ENCODE measurements at regions not wholly inside any gene's neighbourhood (a gene's known extent, or its start where the extent isn't known, plus 50 kb on each side); places are given as distances from the start of the nearest gene placed in this dataset.

DNA sequence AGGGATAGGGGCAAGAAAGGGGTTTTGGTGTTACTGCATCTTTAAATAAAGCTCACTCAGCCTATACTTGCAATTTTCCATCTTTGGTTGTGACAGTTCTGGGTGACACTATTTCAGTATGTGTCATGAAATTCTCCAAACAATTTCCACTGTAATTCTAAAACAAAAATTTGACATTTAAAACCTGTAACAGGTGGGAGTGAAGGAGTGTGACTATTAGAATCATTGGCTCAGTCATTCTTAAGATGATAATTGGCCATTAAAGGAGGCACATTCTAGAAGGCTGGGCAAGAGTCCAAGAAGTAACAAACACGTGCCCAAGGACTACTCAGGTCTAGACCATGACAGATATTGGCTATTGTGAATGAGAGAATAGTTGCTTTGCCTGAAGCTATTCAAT, 153.3 kb upstream of the ARG1 start:
- Mint-ChIP-seq H3K27ac (no peak overlapping the region), H3K27me3 (ENCODE audit: low read depth) (peaks cover 18% of the 10 kb centered on the region; the same call in 1 of the 2 replicates), H3K9me3 (peaks cover 11% of the 10 kb centered on the region), H3K4me1 (peaks cover 11% of the 10 kb centered on the region), H3K4me3 (no peak overlapping the region), H3K36me3 (no peaks in the 10 kb centered on the region)
- ChIA-PET CTCF (no interaction called here), POLR2A (no interaction called here)
- TF ChIP-seq, protein P1, sequence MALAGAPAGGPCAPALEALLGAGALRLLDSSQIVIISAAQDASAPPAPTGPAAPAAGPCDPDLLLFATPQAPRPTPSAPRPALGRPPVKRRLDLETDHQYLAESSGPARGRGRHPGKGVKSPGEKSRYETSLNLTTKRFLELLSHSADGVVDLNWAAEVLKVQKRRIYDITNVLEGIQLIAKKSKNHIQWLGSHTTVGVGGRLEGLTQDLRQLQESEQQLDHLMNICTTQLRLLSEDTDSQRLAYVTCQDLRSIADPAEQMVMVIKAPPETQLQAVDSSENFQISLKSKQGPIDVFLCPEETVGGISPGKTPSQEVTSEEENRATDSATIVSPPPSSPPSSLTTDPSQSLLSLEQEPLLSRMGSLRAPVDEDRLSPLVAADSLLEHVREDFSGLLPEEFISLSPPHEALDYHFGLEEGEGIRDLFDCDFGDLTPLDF (CRISPR knock-in tag; IDR thresholded peaks at IDR 0.05) = no peak
- TF ChIP-seq RORB (CRISPR knock-in tag; IDR thresholded peaks at IDR 0.05) (no peak), NFATC4 (CRISPR knock-in tag; IDR thresholded peaks at IDR 0.05) (no peak), ESRRA (CRISPR knock-in tag; IDR thresholded peaks at IDR 0.05; ENCODE audit: borderline replicate concordance) (no peak)
- no peak for ATAC-seq
- DNase-seq (ENCODE audit: low spot score) = no peak

DNA sequence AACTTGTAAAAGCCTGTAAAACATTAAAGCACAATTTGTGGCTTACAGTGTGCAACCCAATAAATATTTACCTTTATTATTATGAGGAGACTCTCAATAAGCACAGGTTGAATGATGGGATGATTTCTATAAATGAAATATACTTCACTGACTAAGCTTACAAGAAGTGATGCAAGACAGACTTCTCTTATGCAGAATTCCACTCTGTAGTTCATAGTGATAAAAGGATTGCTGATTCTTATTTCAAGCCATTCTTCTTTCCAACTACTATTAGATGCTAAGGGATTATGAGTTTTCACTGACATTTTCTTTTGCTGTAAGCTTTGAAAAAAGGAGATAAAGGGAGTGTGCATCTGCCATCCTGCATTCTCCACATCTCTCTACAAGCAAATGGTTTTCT, 149.0 kb upstream of the ARG1 start:
- ChIA-PET CTCF (no interaction called here), POLR2A (no interaction called here)
- no peak overlapping the region for H3K4me3 Mint-ChIP-seq
- TF ChIP-seq, protein P2, sequence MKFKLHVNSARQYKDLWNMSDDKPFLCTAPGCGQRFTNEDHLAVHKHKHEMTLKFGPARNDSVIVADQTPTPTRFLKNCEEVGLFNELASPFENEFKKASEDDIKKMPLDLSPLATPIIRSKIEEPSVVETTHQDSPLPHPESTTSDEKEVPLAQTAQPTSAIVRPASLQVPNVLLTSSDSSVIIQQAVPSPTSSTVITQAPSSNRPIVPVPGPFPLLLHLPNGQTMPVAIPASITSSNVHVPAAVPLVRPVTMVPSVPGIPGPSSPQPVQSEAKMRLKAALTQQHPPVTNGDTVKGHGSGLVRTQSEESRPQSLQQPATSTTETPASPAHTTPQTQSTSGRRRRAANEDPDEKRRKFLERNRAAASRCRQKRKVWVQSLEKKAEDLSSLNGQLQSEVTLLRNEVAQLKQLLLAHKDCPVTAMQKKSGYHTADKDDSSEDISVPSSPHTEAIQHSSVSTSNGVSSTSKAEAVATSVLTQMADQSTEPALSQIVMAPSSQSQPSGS (CRISPR knock-in tag; IDR thresholded peaks at IDR 0.05; ENCODE audit: borderline replicate concordance, low read depth) = no peak
- no peak for TF ChIP-seq TEAD4 (CRISPR knock-in tag; IDR thresholded peaks at IDR 0.05)
- TF ChIP-seq ELF4 (CRISPR knock-in tag; IDR thresholded peaks at IDR 0.05; ENCODE audit: low read depth) = no peak
- TF ChIP-seq RELA (CRISPR knock-in tag; IDR thresholded peaks at IDR 0.05; ENCODE audit: borderline replicate concordance) = no peak
- no peak for TF ChIP-seq ZNF396 (CRISPR knock-in tag; IDR thresholded peaks at IDR 0.05; ENCODE audit: borderline replicate concordance)
- no peak for TF ChIP-seq FOXP1 (CRISPR knock-in tag; IDR thresholded peaks at IDR 0.05; ENCODE audit: borderline replicate concordance)
- no peak for TF ChIP-seq CBFB (CRISPR knock-in tag; IDR thresholded peaks at IDR 0.05; ENCODE audit: low read depth)
- TF ChIP-seq JUN (CRISPR knock-in tag; IDR thresholded peaks at IDR 0.05) = no peak
- TF ChIP-seq, protein P3, sequence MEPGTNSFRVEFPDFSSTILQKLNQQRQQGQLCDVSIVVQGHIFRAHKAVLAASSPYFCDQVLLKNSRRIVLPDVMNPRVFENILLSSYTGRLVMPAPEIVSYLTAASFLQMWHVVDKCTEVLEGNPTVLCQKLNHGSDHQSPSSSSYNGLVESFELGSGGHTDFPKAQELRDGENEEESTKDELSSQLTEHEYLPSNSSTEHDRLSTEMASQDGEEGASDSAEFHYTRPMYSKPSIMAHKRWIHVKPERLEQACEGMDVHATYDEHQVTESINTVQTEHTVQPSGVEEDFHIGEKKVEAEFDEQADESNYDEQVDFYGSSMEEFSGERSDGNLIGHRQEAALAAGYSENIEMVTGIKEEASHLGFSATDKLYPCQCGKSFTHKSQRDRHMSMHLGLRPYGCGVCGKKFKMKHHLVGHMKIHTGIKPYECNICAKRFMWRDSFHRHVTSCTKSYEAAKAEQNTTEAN (CRISPR knock-in tag; IDR thresholded peaks at IDR 0.05) = no peak
- TF ChIP-seq, protein P4, sequence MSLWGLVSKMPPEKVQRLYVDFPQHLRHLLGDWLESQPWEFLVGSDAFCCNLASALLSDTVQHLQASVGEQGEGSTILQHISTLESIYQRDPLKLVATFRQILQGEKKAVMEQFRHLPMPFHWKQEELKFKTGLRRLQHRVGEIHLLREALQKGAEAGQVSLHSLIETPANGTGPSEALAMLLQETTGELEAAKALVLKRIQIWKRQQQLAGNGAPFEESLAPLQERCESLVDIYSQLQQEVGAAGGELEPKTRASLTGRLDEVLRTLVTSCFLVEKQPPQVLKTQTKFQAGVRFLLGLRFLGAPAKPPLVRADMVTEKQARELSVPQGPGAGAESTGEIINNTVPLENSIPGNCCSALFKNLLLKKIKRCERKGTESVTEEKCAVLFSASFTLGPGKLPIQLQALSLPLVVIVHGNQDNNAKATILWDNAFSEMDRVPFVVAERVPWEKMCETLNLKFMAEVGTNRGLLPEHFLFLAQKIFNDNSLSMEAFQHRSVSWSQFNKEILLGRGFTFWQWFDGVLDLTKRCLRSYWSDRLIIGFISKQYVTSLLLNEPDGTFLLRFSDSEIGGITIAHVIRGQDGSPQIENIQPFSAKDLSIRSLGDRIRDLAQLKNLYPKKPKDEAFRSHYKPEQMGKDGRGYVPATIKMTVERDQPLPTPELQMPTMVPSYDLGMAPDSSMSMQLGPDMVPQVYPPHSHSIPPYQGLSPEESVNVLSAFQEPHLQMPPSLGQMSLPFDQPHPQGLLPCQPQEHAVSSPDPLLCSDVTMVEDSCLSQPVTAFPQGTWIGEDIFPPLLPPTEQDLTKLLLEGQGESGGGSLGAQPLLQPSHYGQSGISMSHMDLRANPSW (CRISPR knock-in tag; conservative IDR thresholded peaks at IDR 0.05; ENCODE audit: low read depth) = no peak
- no peak for TF ChIP-seq NFATC4 (CRISPR knock-in tag; IDR thresholded peaks at IDR 0.05)
- no peak for TF ChIP-seq SP1 (CRISPR knock-in tag; conservative IDR thresholded peaks at IDR 0.05)
- TF ChIP-seq IRF2 (CRISPR knock-in tag; IDR thresholded peaks at IDR 0.05; ENCODE audit: borderline replicate concordance, low read depth) = no peak
- no peak for DNase-seq (ENCODE audit: low spot score)
- no peak overlapping the region for H3K27ac Mint-ChIP-seq
- peaks cover 17% of the 10 kb centered on the region for H3K9me3 Mint-ChIP-seq
- H3K36me3 Mint-ChIP-seq = peaks cover 12% of the 10 kb centered on the region
- H3K4me1 Mint-ChIP-seq = peaks cover 22% of the 10 kb centered on the region
- no peak for ATAC-seq
- H3K27me3 Mint-ChIP-seq (ENCODE audit: low read depth) = peaks cover 16% of the 10 kb centered on the region

DNA sequence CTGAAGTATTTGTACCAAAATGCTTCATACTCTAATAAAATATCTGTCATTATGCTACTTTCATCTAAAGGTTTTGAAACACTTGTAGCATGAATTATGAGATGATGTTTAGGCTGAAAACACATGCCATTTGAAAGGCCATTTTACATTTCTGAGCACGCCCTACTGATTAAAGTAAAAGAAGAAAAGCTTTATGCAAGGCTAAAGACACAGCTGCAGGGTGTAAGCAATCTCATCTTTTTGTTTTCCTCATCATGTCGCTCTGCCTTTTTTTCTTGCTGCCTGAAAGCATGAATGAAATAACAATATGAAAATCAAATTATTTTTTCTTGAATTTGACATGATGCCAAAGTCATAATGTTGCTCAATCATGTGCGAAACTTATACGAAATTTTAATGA, 148.6 kb upstream of the ARG1 start:
- Mint-ChIP-seq H3K27ac (no peak overlapping the region), H3K4me1 (peaks cover 22% of the 10 kb centered on the region), H3K27me3 (ENCODE audit: low read depth) (peaks cover 12% of the 10 kb centered on the region), H3K36me3 (peaks cover 16% of the 10 kb centered on the region), H3K4me3 (no peak overlapping the region), H3K9me3 (peaks cover 18% of the 10 kb centered on the region)
- POLR2A ChIA-PET = no interaction called here
- DNase-seq (ENCODE audit: low spot score) (no peak), ATAC-seq (no peak)
- CTCF ChIA-PET = no interaction called here
- TF ChIP-seq JUN (CRISPR knock-in tag; IDR thresholded peaks at IDR 0.05) = no peak
- TF ChIP-seq GABPB1 (CRISPR knock-in tag; IDR thresholded peaks at IDR 0.05) = no peak
